ENCODE measurements at regions not wholly inside any gene's neighbourhood (a gene's known extent, or its start where the extent isn't known, plus 50 kb on each side); places are given as distances from the start of the nearest gene placed in this dataset.

DNA sequence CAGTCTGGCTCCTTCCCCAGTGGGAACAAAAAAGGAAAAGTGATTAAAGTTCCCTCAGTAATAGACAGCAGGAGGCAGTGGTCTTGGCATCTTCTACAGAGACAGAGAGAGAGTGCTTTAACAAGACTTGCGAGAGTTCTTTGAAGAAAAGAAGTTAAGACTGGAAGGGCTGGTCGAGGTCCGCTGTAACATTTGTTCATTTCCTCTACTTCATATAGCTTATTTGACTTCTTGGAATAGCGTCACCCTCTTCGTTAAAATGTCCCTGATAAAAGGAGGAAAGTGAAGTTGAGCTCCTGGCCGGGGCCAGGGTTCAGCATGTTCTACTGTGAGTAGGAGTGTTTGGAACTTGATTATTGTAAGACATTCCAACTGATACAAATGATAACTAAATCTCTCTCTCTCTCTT lies 179.8 kb downstream of the SLIT2 start:
- TF ChIP-seq MAX (IDR thresholded peaks at IDR 0.05; ENCODE audit: low read depth, low read length) (no peak), POLR2A (IDR thresholded peaks at IDR 0.05; ENCODE audit: extremely low read depth, insufficient read length) (no peak), CTCF (IDR thresholded peaks at IDR 0.05; ENCODE audit: low read depth, low read length) (no peak), MYC (IDR thresholded peaks at IDR 0.05; ENCODE audit: low read depth, low read length) (no peak)
